ENCODE measurements at regions not wholly inside any gene's neighbourhood (a gene's known extent, or its start where the extent isn't known, plus 50 kb on each side); places are given as distances from the start of the nearest gene placed in this dataset.
"Not testable (repeated sequence)": the region's sequence is repeated elsewhere in the genome, so short reads cannot be mapped to it uniquely, and the experiment has no call there.

DNA sequence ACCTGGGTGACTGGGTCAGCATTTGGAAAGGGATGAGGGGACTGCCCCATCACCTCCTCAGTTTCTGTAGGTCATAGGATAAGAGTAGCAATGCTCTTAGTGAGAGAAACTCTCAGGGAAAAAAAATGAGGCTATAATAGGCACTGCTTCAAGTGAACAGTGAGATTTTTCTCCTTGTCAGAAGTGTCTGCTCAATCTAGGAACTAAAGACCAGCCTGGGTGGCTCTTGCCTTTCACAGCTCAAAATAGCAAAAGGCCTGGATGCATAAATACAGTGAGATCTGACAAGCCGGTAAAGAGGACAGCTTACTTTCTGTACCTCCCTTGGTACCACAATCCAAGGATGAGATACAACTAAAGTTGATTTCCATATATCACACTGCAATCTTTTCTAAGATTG, 205.6 kb upstream of the ANO5 start:
- no peak overlapping the region for H3K4me3 ChIP-seq (ENCODE audit: low read depth, low read length)
- no peaks in the 10 kb centered on the region for H3K9me3 ChIP-seq (ENCODE audit: control insufficient read depth, insufficient read depth, low read depth, low read length)
- no peak overlapping the region for H3K27ac ChIP-seq (ENCODE audit: extremely low read depth, low read depth, low read length)
- no peaks in the 10 kb centered on the region for H3K36me3 ChIP-seq (ENCODE audit: control insufficient read depth in 2 of 2, insufficient read depth in 1 of 2, low read length in 2 of 2)
- CTCF ChIA-PET: no interaction called here
- H3K4me1 ChIP-seq (ENCODE audit: control insufficient read depth, insufficient read depth, low read length): no peaks in the 10 kb centered on the region
- POLR2A ChIA-PET: no interaction called here
- TF ChIP-seq ZBTB10 (tag by site-specific recombination; IDR thresholded peaks at IDR 0.05) (no peak), ZNF555 (tag by site-specific recombination; conservative IDR thresholded peaks at IDR 0.05) (no peak), ZNF621 (tag by site-specific recombination; IDR thresholded peaks at IDR 0.05) (no peak), ZFP3 (tag by site-specific recombination; IDR thresholded peaks at IDR 0.05; ENCODE audit: low read depth) (no peak)
- TF ChIP-seq, protein P1, sequence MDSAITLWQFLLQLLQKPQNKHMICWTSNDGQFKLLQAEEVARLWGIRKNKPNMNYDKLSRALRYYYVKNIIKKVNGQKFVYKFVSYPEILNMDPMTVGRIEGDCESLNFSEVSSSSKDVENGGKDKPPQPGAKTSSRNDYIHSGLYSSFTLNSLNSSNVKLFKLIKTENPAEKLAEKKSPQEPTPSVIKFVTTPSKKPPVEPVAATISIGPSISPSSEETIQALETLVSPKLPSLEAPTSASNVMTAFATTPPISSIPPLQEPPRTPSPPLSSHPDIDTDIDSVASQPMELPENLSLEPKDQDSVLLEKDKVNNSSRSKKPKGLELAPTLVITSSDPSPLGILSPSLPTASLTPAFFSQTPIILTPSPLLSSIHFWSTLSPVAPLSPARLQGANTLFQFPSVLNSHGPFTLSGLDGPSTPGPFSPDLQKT (IDR thresholded peaks at IDR 0.05; ENCODE audit: borderline replicate concordance, low read depth, low read length): no peak

DNA sequence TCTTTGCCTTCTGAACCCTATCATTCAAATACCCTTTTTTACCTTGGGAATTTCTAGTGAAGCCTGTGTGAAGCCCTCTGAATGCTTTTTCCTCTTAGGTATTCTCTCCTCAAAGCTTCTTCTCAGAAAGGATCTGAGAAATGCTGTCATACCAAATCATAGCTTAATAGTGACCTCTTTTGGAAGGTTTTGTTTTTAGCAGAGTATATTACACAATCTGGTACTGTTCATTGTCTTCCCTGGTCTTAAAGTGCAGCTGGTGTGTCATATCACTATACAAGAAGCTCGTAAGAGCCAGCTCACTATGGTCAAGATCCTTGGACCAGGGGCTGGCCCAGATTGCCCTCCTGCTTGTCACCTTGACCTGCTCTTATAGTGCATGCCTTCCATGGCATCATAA, 204.4 kb upstream of the ANO5 start:
- POLR2A ChIA-PET: no interaction called here
- TF ChIP-seq, protein P2, sequence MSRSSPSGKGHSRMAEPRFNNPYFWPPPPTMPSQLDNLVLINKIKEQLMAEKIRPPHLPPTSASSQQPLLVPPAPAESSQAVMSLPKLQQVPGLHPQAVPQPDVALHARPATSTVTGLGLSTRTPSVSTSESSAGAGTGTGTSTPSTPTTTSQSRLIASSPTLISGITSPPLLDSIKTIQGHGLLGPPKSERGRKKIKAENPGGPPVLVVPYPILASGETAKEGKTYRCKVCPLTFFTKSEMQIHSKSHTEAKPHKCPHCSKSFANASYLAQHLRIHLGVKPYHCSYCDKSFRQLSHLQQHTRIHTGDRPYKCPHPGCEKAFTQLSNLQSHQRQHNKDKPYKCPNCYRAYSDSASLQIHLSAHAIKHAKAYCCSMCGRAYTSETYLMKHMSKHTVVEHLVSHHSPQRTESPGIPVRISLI (tag by site-specific recombination; IDR thresholded peaks at IDR 0.05): no peak
- H3K36me3 ChIP-seq (ENCODE audit: control insufficient read depth in 2 of 2, insufficient read depth in 1 of 2, low read length in 2 of 2): no peaks in the 10 kb centered on the region
- no peaks in the 10 kb centered on the region for H3K4me1 ChIP-seq (ENCODE audit: control insufficient read depth, insufficient read depth, low read length)
- no peak overlapping the region for H3K27ac ChIP-seq (ENCODE audit: extremely low read depth, low read depth, low read length)
- no peak overlapping the region for H3K4me3 ChIP-seq (ENCODE audit: low read depth, low read length)
- no peaks in the 10 kb centered on the region for H3K9me3 ChIP-seq (ENCODE audit: control insufficient read depth, insufficient read depth, low read depth, low read length)
- CTCF ChIA-PET: no interaction called here

DNA sequence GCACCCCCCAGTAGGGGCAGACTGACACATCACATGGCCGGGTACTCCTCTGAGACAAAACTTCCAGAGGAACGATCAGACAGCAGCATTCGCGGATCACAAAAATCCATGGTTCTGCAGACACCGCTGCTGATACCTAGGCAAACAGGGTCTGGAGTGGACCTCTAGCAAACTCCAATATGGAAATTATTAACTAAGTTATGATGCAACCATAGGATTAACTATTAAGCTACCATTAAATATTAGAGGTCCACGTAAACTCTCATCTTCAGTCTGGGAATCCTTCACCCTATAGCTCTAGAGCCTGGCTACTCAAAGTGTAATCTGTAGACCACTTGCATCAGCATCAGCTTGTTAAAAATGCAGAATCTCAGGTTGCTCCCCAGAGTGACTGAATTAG, 191.1 kb upstream of the ANO5 start:
- H3K4me3 ChIP-seq (ENCODE audit: low read depth, low read length); H3K36me3 ChIP-seq (ENCODE audit: control insufficient read depth in 2 of 2, insufficient read depth in 1 of 2, low read length in 2 of 2); POLR2A ChIA-PET; H3K27ac ChIP-seq (ENCODE audit: extremely low read depth, low read depth, low read length); H3K9me3 ChIP-seq (ENCODE audit: control insufficient read depth, insufficient read depth, low read depth, low read length); H3K4me1 ChIP-seq (ENCODE audit: control insufficient read depth, insufficient read depth, low read length): not testable (repeated sequence)
- CTCF ChIA-PET: interaction anchor here (1.2 kb wide), 1 partner anchor 461 kb away, joined by 3 read pairs; no protein-coding TSS in a partner anchor

DNA sequence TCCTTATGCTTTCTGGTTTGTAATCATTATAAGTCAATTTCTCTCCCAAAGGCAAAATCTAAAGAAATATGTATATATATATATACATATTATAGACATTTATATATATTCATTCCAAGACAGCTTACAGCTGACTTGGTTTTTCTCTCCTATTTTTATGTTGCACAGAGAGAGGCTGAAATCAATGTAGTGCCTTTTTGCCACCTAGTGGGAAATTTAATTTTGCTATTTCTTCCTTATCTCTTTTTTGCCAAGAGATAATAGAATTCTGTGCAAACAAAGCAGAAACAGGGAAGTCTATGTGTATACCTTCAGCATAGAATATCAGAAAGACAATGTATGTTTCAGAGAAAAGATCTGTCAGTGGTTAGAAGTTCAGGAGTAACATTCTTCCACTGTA, 186.0 kb upstream of the ANO5 start:
- H3K4me1 ChIP-seq (ENCODE audit: control insufficient read depth, insufficient read depth, low read length): no peaks in the 10 kb centered on the region
- no peak overlapping the region for H3K4me3 ChIP-seq (ENCODE audit: low read depth, low read length)
- POLR2A ChIA-PET: no interaction called here
- no peak overlapping the region for H3K27ac ChIP-seq (ENCODE audit: extremely low read depth, low read depth, low read length)
- no peaks in the 10 kb centered on the region for H3K9me3 ChIP-seq (ENCODE audit: control insufficient read depth, insufficient read depth, low read depth, low read length)
- CTCF ChIA-PET: no interaction called here
- no peaks in the 10 kb centered on the region for H3K36me3 ChIP-seq (ENCODE audit: control insufficient read depth in 2 of 2, insufficient read depth in 1 of 2, low read length in 2 of 2)
- TF ChIP-seq HOXC10 (CRISPR knock-in tag; IDR thresholded peaks at IDR 0.05) (no peak), ZSCAN23 (tag by site-specific recombination; IDR thresholded peaks at IDR 0.05) (no peak), PRDM6 (tag by site-specific recombination; IDR thresholded peaks at IDR 0.05) (no peak), GLI2 (tag by site-specific recombination; IDR thresholded peaks at IDR 0.05; ENCODE audit: borderline replicate concordance, low read depth) (no peak), ZNF571 (tag by site-specific recombination; IDR thresholded peaks at IDR 0.05) (no peak), ZNF660 (tag by site-specific recombination; IDR thresholded peaks at IDR 0.05) (no peak), ZSCAN16 (tag by site-specific recombination; IDR thresholded peaks at IDR 0.05) (no peak), ZNF664 (tag by site-specific recombination; IDR thresholded peaks at IDR 0.05) (no peak), ZBTB1 (tag by site-specific recombination; IDR thresholded peaks at IDR 0.05) (no peak), ZBTB48 (tag by site-specific recombination; IDR thresholded peaks at IDR 0.05) (no peak)
- TF ChIP-seq, protein P3, sequence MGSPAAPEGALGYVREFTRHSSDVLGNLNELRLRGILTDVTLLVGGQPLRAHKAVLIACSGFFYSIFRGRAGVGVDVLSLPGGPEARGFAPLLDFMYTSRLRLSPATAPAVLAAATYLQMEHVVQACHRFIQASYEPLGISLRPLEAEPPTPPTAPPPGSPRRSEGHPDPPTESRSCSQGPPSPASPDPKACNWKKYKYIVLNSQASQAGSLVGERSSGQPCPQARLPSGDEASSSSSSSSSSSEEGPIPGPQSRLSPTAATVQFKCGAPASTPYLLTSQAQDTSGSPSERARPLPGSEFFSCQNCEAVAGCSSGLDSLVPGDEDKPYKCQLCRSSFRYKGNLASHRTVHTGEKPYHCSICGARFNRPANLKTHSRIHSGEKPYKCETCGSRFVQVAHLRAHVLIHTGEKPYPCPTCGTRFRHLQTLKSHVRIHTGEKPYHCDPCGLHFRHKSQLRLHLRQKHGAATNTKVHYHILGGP (tag by site-specific recombination; IDR thresholded peaks at IDR 0.05): no peak
- TF ChIP-seq, protein P4, sequence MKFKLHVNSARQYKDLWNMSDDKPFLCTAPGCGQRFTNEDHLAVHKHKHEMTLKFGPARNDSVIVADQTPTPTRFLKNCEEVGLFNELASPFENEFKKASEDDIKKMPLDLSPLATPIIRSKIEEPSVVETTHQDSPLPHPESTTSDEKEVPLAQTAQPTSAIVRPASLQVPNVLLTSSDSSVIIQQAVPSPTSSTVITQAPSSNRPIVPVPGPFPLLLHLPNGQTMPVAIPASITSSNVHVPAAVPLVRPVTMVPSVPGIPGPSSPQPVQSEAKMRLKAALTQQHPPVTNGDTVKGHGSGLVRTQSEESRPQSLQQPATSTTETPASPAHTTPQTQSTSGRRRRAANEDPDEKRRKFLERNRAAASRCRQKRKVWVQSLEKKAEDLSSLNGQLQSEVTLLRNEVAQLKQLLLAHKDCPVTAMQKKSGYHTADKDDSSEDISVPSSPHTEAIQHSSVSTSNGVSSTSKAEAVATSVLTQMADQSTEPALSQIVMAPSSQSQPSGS (tag by site-specific recombination; IDR thresholded peaks at IDR 0.05; ENCODE audit: low read depth): no peak

Measured in HEK293 (cell line).